ENCODE measurements at regions not wholly inside any gene's neighbourhood (a gene's known extent, or its start where the extent isn't known, plus 50 kb on each side); places are given as distances from the start of the nearest gene placed in this dataset.

DNA sequence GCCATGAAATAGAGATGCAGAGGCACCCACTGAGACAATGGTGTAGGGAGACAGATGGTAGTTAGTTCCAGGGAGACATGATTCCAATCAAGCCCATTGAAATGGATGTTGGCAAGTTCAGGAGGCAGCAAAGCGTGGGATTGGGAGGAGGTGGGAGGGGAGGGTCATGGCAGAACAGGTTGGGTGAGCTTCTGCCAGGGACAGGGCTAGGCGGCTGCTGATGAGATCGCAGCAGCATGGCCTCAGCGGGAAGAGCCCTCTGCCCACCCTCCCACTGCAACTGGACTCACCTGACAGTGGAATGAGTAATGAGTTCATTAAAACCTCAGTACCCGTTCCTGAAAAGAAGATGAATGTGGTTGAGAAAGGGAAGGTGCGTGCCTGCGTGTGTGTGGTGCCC, 418.2 kb downstream of the CDK5RAP2 start:
- no peak overlapping the region for H3K4me2 ChIP-seq (replicated peaks; ENCODE audit: extremely low read depth, low read length, poor library complexity, severe bottlenecking)
- no peak overlapping the region for H3K9ac ChIP-seq (ENCODE audit: insufficient read depth, low read length, poor library complexity, severe bottlenecking)
- TF ChIP-seq, protein P1, sequence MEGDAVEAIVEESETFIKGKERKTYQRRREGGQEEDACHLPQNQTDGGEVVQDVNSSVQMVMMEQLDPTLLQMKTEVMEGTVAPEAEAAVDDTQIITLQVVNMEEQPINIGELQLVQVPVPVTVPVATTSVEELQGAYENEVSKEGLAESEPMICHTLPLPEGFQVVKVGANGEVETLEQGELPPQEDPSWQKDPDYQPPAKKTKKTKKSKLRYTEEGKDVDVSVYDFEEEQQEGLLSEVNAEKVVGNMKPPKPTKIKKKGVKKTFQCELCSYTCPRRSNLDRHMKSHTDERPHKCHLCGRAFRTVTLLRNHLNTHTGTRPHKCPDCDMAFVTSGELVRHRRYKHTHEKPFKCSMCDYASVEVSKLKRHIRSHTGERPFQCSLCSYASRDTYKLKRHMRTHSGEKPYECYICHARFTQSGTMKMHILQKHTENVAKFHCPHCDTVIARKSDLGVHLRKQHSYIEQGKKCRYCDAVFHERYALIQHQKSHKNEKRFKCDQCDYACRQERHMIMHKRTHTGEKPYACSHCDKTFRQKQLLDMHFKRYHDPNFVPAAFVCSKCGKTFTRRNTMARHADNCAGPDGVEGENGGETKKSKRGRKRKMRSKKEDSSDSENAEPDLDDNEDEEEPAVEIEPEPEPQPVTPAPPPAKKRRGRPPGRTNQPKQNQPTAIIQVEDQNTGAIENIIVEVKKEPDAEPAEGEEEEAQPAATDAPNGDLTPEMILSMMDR (IDR thresholded peaks at IDR 0.05): no peak
- whole genome bisulfite sequencing (ENCODE audit: insufficient coverage): 100% methylated on average over 1 of the region's 7 CpGs
- H3K27ac ChIP-seq (ENCODE audit: low read depth in 1 of 2, low read length in 2 of 2): no peak overlapping the region
- H3K27ac Mint-ChIP-seq: peak overlapping the region in 1 of 7 donors; percentile 66
- H4K20me1 ChIP-seq (ENCODE audit: insufficient read depth, low read length): no peaks in the 10 kb centered on the region
- no peak overlapping the region for H2AFZ ChIP-seq (ENCODE audit: insufficient read depth, low read depth, low read length, poor library complexity, severe bottlenecking)
- H3K27me3 ChIP-seq (ENCODE audit: control insufficient read depth in 2 of 2, insufficient read depth in 2 of 2, low read length in 2 of 2): no peaks in the 10 kb centered on the region
- H3K36me3 ChIP-seq (replicated peaks in 1 of 2; ENCODE audit: control insufficient read depth in 1 of 2, insufficient read depth in 2 of 2, low read length in 2 of 2): no peaks in the 10 kb centered on the region
- no peaks in the 10 kb centered on the region for H3K36me3 Mint-ChIP-seq
- peaks cover 0 to 2% (median 0%) of the 10 kb centered on the region in 3 donors for H3K27me3 Mint-ChIP-seq (ENCODE audit: low read depth in 3 of 3)
- no peaks in the 10 kb centered on the region for H3K9me3 ChIP-seq (replicated peaks in 1 of 2; ENCODE audit: control insufficient read depth in 1 of 2, insufficient read depth in 1 of 2, low read length in 2 of 2)
- no peaks in the 10 kb centered on the region for H3K4me1 ChIP-seq (ENCODE audit: control insufficient read depth in 1 of 2, insufficient read depth in 2 of 2, low read length in 2 of 2)
- H3K9me3 Mint-ChIP-seq: peaks cover 0 to 8% (median 2%) of the 10 kb centered on the region in 7 donors
- no peak overlapping the region for H3K4me3 Mint-ChIP-seq
- intact Hi-C loops (cut with micrococcal nuclease): no loop called here
- no peaks in the 10 kb centered on the region for H3K4me1 Mint-ChIP-seq
- DNase-seq: no peak
- H3K4me3 ChIP-seq (replicated peaks in 1 of 3; ENCODE audit: low read depth in 2 of 3, low read length in 3 of 3): no peak overlapping the region
- no peaks in the 10 kb centered on the region for H3K79me2 ChIP-seq (ENCODE audit: insufficient read depth, low read length)

DNA sequence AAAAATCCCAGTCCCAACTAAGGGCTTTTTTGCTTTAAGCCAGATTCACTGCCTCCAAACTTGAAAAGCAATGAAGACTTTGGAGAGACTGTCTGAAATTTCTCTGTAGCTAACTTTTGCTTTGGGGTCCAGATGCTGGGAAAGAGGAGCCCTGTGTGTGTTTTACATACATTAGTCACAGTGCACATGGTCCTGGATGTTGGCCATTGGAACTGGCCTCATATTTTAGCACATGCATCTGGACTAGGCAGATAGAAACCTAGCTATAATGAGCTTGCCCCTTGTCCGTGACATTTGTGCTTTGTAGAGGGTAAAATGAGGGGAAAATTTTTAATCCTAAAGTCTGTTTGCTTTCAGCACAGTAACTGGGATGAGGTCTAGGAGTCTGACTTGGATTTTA, 421.7 kb downstream of the CDK5RAP2 start:
- H2AFZ ChIP-seq (ENCODE audit: insufficient read depth, low read depth, low read length, poor library complexity, severe bottlenecking): no peak overlapping the region
- H3K27me3 Mint-ChIP-seq (ENCODE audit: low read depth in 3 of 3): peaks cover 0 to 2% (median 0%) of the 10 kb centered on the region in 3 donors

More for the DNA sequence above, 421.7 kb downstream of the CDK5RAP2 start:
- Mint-ChIP-seq H3K4me3 (no peak overlapping the region), H3K9me3 (peaks cover 0 to 8% (median 3%) of the 10 kb centered on the region in 7 donors), H3K27ac (no peak overlapping the region), H3K4me1 (no peaks in the 10 kb centered on the region), H3K36me3 (no peaks in the 10 kb centered on the region)
- intact Hi-C loops (cut with micrococcal nuclease): no loop called here
- WGBS (ENCODE audit: insufficient coverage): no CpG with 5 or more reads among the region's 1 CpG
- H3K4me3 ChIP-seq (replicated peaks in 1 of 3; ENCODE audit: low read depth in 2 of 3, low read length in 3 of 3): no peak overlapping the region
- H4K20me1 ChIP-seq (ENCODE audit: insufficient read depth, low read length): no peaks in the 10 kb centered on the region
- H3K79me2 ChIP-seq (ENCODE audit: insufficient read depth, low read length): no peaks in the 10 kb centered on the region
- no peaks in the 10 kb centered on the region for H3K4me1 ChIP-seq (ENCODE audit: control insufficient read depth in 1 of 2, insufficient read depth in 2 of 2, low read length in 2 of 2)
- no peaks in the 10 kb centered on the region for H3K27me3 ChIP-seq (ENCODE audit: control insufficient read depth in 2 of 2, insufficient read depth in 2 of 2, low read length in 2 of 2)
- no peak for DNase-seq
- H3K9me3 ChIP-seq (replicated peaks in 1 of 2; ENCODE audit: control insufficient read depth in 1 of 2, insufficient read depth in 1 of 2, low read length in 2 of 2): no peaks in the 10 kb centered on the region
- H3K4me2 ChIP-seq (replicated peaks; ENCODE audit: extremely low read depth, low read length, poor library complexity, severe bottlenecking): no peak overlapping the region
- TF ChIP-seq, protein P1 (IDR thresholded peaks at IDR 0.05): no peak
- H3K9ac ChIP-seq (ENCODE audit: insufficient read depth, low read length, poor library complexity, severe bottlenecking): no peak overlapping the region
- H3K36me3 ChIP-seq (replicated peaks in 1 of 2; ENCODE audit: control insufficient read depth in 1 of 2, insufficient read depth in 2 of 2, low read length in 2 of 2): no peaks in the 10 kb centered on the region
- H3K27ac ChIP-seq (ENCODE audit: low read depth in 1 of 2, low read length in 2 of 2): no peak overlapping the region

Data from CD14-positive monocyte (primary cell).